SK-N-SH (cell line): ENCODE measurements at regions not wholly inside any gene's neighbourhood (a gene's known extent, or its start where the extent isn't known, plus 50 kb on each side); places are given as distances from the start of the nearest gene placed in this dataset.
A peak's percentile ranks its signal among the peaks of the same experiment; 100 is the strongest.

Source experiments
- CHD2 ChIP-seq: fragments of 150-350 bp; IDR thresholded peaks from 2 replicates; pipeline ENCODE4 v1.6.1; 2018; ENCODE audit warnings: low read length; ENCODE audit not compliant: partially characterized antibody
- EZH2phosphoT487 ChIP-seq: fragments of 200-600 bp; sonication (generic); IDR thresholded peaks from 2 replicates; pipeline ENCODE4 v1.6.1; 2017; ENCODE audit warnings: low read depth, mixed run types, mild to moderate bottlenecking, antibody characterized with exemption, moderate library complexity, borderline replicate concordance
- FOXM1 ChIP-seq: IDR thresholded peaks from 2 replicates; pipeline ENCODE4 v1.4.0; 2012; ENCODE audit warnings: low read depth, mild to moderate bottlenecking
- JUND ChIP-seq: IDR thresholded peaks from 2 replicates; pipeline ENCODE4 v1.4.0; 2012
- MEF2A ChIP-seq: IDR thresholded peaks from 2 replicates; pipeline ENCODE4 v1.4.0; 2012; ENCODE audit warnings: low read depth, borderline replicate concordance
- MXI1 ChIP-seq: IDR thresholded peaks from 2 replicates; pipeline ENCODE4 v1.6.1; 2012; ENCODE audit warnings: mild to moderate bottlenecking, low read depth, low read length, improper control_type of control experiment
- POLR2AphosphoS5 ChIP-seq: IDR thresholded peaks from 2 replicates; pipeline ENCODE4 v1.6.1; 2012; ENCODE audit warnings: low read depth, low read length
- RCOR1 ChIP-seq: fragments of 150-350 bp; IDR thresholded peaks from 2 replicates; pipeline ENCODE4 v1.6.1; 2017; ENCODE audit warnings: antibody characterized with exemption, low read length
- TAF1 ChIP-seq: IDR thresholded peaks from 2 replicates; pipeline ENCODE4 v1.6.1; 2012; ENCODE audit warnings: low read depth, mild to moderate bottlenecking, low read length, moderate library complexity, borderline replicate concordance
- TF ChIP-seq, protein P1 (sequence below): fragments of 200-600 bp; sonication (generic); IDR thresholded peaks from 2 replicates; pipeline ENCODE4 v1.6.1; 2017; ENCODE audit warnings: antibody characterized with exemption, mild to moderate bottlenecking, moderate library complexity

GRCh38 chr13:62357887-62358645 is 942.4 kb upstream of the PCDH20 start:
- no peak for TF ChIP-seq CHD2
- TF ChIP-seq TAF1 = no peak
- TF ChIP-seq, protein P1, sequence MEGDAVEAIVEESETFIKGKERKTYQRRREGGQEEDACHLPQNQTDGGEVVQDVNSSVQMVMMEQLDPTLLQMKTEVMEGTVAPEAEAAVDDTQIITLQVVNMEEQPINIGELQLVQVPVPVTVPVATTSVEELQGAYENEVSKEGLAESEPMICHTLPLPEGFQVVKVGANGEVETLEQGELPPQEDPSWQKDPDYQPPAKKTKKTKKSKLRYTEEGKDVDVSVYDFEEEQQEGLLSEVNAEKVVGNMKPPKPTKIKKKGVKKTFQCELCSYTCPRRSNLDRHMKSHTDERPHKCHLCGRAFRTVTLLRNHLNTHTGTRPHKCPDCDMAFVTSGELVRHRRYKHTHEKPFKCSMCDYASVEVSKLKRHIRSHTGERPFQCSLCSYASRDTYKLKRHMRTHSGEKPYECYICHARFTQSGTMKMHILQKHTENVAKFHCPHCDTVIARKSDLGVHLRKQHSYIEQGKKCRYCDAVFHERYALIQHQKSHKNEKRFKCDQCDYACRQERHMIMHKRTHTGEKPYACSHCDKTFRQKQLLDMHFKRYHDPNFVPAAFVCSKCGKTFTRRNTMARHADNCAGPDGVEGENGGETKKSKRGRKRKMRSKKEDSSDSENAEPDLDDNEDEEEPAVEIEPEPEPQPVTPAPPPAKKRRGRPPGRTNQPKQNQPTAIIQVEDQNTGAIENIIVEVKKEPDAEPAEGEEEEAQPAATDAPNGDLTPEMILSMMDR = peak; percentile 66
- TF ChIP-seq MEF2A = no peak
- no peak for TF ChIP-seq POLR2AphosphoS5
- TF ChIP-seq RCOR1 = no peak
- TF ChIP-seq JUND = no peak
- TF ChIP-seq FOXM1 = no peak
- TF ChIP-seq EZH2phosphoT487 = no peak
- no peak for TF ChIP-seq MXI1
